ENCODE measurements at regions not wholly inside any gene's neighbourhood (a gene's known extent, or its start where the extent isn't known, plus 50 kb on each side); places are given as distances from the start of the nearest gene placed in this dataset.

GRCh38 chr14:64643709-64644108, 60.5 kb upstream of the PLEKHG3 start:
- TF ChIP-seq EZH2 (optimal IDR thresholded peaks at IDR 0.05; ENCODE audit: low read depth, low read length) = no peak
- TF ChIP-seq CTCF (IDR thresholded peaks at IDR 0.05; ENCODE audit: low read length) = no peak
- TF ChIP-seq EZH2phosphoT487 (IDR thresholded peaks at IDR 0.05; ENCODE audit: low read length) = no peak

Measured in MM.1S (cell line).